Nucleus accumbens (tissue), 56 donors: ENCODE measurements at regions not wholly inside any gene's neighbourhood (a gene's known extent, or its start where the extent isn't known, plus 50 kb on each side); places are given as distances from the start of the nearest gene placed in this dataset.

Experiments used
- DNase-seq, 56 donors: peaks; one replicate each; lab custom pipeline; 2025; lab: John Stamatoyannopoulos, UW

GRCh38 chr3:148591525-148591924 is 106.2 kb upstream of the AGTR1 start:
- no peak for DNase-seq

- DNase-seq: no peak
Observed at GRCh38 chr3:148598619-148599018, 99.1 kb upstream of the AGTR1 start.

DNA sequence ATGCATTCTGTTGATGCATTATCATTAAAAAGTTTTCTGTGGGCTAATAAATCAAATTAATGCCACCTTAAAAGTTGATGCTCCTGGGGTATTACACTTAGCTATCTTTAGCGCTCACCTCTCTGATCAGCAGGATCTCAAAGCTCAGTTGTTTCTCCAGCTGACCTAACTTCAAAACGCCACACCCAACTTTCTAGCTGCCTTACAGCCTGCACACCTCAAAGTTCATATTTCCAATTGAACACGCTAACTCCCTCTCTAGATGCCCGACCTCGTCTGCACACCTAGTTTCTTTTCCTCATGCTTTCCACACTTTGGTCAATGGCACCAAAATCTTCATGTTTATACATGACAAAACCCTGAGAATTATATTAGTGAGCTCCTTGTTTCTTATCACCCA is 98.2 kb upstream of the AGTR1 start:
- DNase-seq: no peak

DNA sequence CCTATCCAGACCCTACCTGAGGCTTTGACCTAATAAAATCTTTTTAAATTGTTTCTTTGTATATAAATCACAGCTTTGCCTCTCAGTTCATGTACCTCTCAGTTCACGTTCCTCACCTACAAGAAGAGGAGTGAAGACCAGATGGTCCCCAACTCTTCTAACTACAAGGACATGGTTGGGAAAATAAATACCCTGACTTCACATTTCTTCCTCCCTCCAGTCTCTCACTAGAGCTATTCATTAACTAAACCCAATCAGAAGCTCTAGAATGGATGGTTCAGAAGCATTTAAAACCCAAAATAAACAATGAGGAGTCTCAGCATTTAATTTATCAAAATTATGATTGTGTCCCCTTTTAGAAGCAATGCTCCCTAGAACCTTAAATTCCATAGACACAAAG is 97.3 kb upstream of the AGTR1 start:
- no peak for DNase-seq

- no peak for DNase-seq
Observed at GRCh38 chr3:148600902-148601765, 96.6 kb upstream of the AGTR1 start.

- no peak for DNase-seq
Observed at GRCh38 chr3:148601766-148602685, 95.7 kb upstream of the AGTR1 start.

- no peak for DNase-seq
Observed at GRCh38 chr3:148604270-148605085, 93.2 kb upstream of the AGTR1 start.

DNA sequence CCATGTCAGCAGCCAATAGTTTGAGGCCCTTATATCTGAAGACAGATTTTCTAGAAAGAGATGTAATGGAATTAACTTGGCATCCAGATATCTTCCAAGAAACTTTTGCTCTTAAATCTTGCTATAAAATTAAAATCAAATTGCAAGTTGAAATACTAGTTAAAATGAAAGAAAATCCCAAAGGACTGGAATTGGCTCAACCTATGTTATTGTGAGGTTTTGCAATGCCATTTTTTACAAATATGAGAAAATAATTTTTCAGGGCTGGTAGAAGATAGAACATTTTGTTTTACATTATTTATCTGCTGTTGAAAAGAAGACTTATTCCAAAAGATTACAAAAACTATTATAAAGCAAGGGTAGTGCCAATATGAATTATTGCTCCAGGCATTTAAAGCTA is 92.2 kb upstream of the AGTR1 start:
- DNase-seq: no peak

DNA sequence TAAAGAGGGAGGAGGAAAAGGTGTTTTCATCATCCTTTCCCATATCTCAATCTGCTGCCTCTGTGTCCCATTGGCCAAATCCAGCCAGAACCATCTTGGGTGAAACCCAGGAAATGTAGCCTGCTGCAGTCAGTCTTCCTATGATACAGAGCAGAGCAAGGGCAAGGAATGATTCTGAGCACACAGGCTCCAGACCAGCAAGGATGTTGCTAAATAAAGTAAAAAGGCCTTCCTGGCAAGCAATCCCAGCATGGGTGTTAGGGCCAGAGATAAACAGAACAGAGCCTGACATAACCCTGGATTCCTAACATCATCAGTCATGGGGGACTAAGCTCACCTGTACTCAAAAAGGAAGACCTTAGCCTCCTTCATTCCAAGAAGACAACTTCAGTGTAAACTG is 90.7 kb upstream of the AGTR1 start:
- no peak for DNase-seq

- no peak for DNase-seq
Observed at GRCh38 chr3:148607491-148607890, 90.2 kb upstream of the AGTR1 start.

DNA sequence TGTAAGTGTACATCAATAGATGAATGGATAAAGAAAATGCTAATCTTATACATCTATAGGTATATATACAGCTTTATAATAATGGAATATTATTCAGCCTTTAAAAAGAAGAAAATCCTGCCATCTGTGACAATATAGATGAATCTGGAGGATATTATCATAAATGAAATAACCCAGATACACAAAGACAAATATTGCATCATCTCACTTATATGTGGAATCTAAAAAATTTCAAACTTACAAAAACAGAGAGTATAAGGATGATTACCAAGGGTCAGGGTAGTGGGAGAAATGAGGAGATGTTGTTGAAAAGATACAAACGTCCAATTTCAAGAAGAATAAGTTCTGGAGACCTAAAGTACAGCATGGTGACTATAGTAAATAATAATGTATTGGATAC is 85.4 kb upstream of the AGTR1 start:
- DNase-seq: no peak

- DNase-seq: no peak
Observed at GRCh38 chr3:148615382-148615781, 82.3 kb upstream of the AGTR1 start.

DNA sequence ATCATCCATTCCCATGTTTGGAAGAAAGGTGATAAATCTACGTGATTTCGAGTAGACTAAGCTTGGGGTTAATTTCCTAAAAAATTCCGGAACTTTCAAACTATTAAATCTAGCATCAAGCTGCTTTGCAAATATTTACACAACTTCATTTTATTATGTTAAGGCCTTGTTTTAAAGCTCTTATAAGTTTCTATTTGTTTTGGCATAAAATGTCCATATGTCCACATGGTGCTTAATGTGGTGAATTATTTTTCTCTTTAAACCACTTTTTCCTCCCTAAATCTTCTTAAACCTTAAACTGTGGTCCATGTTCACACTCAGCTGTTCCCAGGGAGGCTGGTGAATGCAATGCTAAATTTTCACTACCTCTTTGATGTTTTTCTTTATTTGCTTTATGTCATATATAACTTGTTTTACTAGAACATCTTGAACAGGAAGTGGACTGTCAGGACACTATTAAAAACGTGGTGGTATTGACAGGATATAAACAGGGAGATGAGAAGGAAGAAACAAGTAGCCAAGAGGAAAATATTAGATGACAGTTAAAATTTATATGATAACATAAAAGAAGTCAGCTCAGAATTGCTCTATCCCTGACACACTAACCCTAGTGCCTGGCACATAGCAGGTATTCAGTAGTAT is 72.5 kb upstream of the AGTR1 start:
- no peak for DNase-seq

DNA sequence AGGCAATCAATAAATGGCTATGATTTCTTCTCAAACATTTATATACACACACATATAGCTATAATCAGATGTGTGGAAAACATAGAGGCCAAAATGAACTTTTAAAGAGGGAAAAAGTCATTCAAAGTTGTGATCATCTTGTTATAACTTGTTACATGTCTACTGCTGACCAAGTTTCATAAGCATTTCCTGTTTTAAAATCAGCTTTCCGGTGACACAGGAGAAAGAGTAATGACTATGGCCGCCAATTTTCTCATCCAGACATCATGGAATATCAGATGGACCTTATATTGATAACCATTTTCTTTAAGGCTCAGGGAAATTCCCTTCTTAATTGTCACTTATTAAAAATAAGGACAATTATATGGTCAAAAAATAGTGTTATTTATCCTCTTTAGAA is 71.7 kb upstream of the AGTR1 start:
- DNase-seq: no peak

GRCh38 chr3:148629006-148629405 is 68.7 kb upstream of the AGTR1 start:
- no peak for DNase-seq

DNA sequence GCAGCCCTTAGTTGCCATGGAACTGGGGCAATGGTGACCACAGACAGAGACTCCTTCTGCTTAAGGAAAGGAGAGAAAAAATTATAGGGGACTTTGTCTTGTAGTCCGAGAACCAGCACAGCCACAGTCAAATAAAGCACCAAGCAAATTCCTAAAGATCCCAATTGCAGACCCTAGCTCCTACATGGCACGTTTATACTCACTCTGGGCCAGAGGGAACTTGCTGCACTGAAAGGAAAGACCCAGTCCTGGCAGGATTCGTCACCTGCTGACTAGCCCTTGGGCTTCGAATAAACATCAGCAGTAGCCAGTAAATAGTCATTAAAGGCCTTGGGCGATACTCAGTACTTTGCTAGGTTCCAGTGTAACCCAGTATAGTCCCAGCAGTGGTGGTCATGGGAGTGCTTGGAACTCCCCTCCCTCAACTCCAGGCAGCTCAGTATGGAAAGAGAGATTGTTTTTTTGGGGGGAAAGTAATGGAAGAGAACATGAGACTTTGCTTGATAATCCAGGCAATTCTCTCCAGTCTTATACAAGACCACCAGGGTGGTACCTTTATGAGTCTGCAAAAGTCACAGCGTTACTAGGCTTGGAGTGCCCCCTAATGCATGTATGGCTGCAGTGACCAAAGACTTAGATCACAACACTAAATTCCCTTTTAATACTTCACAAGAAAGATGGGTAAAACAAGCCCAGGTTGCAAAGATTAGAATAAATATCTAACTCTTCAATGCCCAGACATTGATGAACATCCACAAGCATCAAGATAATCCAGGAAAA is 66.4 kb upstream of the AGTR1 start:
- DNase-seq: no peak

GRCh38 chr3:148641722-148642121 is 56.0 kb upstream of the AGTR1 start:
- no peak for DNase-seq

DNA sequence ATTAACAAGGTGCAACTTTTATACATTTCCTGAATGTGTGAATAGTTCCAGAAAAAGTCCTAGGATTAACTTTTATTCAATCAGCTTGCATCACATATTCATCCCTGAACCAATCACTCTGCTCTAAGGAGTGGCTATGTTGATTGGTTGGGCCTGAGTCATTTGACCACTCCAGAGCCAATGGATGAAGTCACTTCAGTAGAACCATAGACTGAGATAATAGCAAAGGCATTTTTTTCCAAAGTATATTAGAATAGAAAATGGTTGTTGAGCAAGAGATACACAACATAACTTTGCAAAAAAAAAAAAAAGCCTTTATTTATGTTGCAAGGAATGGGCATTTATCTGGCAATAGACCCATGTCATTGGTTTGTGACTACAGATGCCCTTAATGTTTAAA is 55.5 kb upstream of the AGTR1 start:
- DNase-seq: no peak

DNA sequence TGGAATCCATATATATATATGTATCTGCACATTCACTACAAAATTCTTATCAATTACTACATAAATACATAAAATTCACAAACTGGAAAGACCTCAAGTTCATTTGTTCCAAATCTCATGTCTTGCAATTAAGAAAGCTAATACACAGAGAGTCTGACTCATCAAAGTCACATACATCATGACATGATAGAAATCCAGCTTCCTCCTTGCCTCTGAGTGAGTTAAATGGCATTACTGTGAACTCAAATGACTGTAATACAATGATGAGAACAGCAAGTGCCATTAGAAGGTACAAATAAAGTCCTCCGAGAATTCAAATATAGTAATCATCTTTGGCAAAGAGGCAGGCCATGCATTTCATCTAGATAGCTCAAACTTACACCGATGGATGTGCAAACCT is 55.1 kb upstream of the AGTR1 start:
- DNase-seq: no peak
